ENCODE measurements at regions not wholly inside any gene's neighbourhood (a gene's known extent, or its start where the extent isn't known, plus 50 kb on each side); places are given as distances from the start of the nearest gene placed in this dataset.

DNA sequence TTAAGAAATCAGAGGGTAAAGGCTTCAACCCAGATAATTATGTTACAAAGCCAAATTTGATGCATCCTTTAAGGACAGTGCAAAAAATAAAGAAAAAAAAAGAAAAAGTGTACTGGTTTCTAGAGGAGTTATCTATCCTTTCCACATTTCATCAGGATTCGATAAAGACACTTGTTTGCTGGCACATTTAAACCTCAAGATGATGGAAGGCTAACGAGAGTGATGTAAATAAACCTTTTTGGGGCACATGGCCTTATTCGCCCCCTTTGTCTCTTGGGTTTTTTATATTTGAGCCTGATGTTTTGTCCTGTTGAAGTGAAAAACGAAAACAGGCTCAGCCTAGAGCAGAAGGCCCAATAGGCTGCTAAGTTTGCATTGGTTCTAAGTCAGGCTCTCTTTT, 416.5 kb downstream of the TAF11L14 start:
- DNase-seq = no peak

DNA sequence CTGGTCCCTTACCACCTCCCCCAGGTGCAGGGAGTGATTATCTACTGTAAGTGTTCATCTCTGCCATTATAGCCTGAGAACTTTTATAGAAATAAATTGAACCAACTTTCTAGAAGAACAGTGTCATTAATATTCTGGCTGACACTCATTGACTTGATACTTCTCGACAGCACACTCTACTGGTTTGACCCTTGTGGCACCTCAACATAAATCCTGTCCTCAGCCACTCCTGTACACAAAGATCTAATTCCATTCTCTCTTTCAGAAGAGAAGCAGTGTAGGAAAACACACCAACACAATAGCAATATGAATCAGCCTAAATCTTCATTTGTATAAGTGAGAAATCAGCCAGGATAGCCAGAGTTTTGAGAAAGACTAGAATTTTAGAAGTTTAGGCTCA, 417.7 kb downstream of the TAF11L14 start:
- no peak for DNase-seq

DNA sequence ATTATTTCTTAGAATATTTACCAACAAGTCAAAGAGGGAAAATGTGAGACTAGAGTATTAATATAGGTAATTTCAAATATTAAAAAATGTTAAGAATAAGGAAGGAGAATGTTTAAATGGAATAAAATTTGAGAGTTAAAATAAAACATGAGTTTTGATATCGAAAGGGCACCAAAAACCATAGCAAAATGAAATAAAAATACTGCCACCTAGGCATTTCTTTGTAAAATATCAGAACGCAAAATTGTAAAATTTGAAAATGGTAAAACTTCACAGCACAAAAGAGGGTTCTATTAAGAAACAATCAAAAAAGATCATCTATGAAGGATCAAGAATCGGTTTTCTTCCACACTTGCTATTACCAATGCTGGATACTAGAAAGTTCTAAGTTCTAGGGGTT, 418.3 kb downstream of the TAF11L14 start:
- no peak for DNase-seq

DNA sequence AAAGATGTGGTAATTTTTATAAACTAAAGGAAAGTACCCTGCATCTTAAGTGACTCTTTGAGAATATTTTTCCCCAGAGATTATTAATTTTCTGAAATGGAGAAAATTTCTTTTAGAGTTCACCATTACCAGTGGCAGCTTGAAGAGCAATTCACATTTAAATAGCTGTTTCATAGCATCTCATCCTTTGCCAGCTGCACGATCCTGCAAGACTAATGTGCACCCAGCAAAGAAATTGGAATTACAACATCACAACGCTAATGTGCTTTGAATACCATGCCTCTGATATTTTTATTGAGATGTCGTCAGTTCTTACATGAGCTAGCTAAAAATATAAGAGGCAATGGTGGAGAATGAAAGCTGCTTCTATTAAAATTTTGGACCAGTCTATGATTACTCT, 423.5 kb downstream of the TAF11L14 start:
- DNase-seq = no peak

DNA sequence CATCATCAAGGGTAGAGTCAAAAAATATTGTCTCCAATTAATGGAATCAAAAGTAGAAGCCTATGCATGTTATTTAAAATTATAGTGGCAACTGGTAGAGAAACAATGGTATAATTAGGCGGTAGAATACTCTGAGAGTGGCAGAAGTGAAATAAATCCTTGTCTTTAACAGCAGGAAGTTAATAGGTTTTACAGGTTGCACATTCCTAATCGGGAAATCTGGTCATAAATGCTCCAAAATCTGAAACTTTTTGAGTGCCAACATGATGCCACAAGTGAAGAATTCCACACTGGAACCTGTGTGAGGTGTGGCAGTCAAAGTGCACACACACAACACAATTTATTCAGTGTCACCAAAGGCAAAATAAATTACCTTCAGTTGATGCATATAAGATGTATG, 433.4 kb downstream of the TAF11L14 start:
- no peak for DNase-seq

DNA sequence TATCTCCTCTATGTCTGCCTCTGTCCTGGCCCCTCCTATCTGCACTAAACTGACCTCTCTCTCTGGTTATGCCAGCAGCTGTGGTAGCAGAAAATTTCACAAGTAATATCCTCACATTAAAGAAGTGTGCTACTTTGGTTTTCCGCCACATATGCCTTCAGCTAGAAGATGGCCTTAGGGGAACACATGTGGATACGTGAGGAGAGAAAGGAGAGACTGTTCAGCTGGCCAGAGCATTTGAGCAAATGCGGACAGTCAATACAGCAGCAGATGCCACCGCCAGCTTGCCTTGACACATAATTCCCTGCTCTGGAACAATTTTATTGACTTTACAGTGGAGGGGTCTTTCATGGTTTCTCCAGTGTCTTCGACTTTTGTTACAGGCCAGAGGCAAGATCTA, 434.6 kb downstream of the TAF11L14 start:
- no peak for DNase-seq

DNA sequence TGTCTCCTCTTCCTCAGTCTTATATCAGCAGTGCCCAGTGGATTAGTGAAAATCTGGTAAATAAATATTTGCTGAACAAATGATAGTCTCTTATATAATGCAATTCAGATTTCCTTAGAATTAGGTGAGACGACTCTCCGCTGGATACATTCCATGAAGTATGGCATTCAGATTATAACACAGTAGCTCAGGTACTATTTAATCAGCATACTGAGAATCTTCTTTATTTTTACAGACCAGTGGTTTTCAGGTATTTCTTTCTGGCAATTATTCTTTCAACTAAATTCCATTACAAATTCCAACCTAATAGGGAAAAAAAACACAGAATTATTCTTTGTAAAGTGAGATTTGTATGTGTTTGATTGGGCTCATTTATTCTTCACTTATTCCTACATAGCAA, 435.5 kb downstream of the TAF11L14 start:
- DNase-seq = no peak

DNA sequence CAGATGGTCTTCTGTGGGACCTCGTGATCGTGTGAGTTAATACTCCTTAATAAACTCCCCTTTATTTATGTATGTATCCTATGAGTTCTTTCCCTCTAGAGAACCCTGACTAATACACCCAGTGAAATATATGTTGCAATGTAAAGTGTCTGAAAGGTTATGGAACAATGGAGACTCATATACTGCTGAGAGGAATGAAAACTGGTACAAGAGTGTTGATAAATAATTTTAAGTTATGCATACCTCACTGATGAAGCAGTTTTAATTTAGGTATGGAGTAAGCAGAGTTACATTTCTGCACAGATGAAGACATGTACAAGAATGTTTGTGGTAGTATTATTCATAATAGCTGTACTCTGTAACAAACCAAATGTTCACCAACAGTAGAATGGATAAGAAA, 438.3 kb downstream of the TAF11L14 start:
- DNase-seq = no peak

DNA sequence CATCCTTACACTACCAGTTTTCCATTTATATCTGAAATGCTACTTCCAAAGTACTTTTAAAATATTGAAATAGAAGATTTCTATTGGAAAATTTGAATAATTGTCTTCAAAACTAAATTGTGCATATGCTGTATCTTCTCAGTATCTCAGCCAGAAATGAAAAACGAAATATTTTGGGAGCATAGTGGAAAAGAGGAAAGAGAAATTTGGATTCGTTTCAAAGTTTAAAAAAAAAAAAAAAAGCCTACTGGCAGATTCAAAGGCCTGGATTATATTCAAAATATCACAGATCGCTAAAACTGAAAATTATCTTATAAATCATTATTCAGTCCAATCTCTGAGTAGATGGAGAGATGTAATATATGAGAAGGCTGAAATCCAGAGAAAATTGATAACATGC, 440.7 kb downstream of the TAF11L14 start:
- DNase-seq = no peak

DNA sequence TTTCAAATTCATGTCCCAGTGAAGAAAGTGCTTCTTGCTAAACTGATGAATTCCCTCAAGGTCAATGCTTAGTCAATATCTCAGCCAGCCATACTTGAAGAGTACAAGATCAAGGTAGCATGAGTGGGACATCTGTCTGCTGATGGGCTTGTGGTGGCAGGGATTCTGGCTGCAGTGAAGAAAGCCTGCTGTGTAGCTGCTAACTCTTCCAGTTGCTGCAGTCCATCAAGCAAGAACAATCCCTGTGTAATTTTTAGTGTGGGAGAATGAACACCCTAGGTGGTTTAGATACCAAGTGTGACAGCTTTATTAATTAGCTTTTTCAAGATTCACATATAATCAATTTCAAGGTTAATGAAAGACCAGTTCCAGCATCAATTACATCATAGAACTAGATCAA, 443.9 kb downstream of the TAF11L14 start:
- DNase-seq = no peak

DNA sequence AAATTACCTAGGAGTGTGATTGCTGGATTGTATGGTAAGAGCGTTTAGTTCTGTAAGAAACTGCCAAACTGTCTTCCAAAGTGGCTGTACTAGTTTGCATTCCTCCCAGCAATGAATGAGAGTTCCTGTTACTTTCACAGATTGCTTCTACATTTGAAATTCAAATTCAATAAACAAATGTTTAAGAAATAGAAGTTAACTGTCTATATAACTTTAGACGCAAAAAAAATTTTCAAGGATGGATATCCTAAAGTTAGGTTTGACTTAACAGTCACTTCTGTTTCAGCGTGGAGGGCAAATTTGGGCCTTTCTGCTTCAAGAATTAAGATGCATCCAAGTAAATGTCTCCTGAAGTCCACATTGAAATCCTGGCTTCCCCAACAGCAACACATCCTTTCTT, 445.6 kb downstream of the TAF11L14 start:
- no peak for DNase-seq

DNA sequence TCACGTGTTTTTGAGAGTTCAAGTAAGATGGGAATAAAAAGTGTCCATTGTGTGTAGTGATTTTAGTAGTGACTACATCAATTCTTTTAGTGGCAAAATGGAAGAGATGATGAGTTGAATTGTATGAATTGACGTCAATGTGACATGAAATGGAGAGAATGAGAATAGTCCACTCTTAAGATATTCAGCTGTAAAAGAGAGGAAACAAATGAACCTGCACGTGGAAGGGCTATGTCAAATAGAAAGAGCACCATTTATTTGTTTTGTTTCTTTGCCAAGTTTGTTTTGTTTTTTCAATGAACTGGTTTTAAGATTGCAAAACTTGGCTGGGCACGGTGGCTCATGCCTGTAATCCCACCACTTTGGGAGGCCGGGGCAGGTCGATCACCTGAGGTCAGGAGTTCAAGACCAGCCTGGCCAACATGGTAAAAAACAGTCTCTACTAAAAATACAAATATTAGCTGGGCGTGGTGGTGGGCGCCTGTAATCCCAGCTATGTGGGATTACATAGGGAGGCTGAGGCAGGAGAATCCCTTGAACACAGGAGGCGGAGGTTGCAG, 453.8 kb downstream of the TAF11L14 start:
- no peak for DNase-seq

DNA sequence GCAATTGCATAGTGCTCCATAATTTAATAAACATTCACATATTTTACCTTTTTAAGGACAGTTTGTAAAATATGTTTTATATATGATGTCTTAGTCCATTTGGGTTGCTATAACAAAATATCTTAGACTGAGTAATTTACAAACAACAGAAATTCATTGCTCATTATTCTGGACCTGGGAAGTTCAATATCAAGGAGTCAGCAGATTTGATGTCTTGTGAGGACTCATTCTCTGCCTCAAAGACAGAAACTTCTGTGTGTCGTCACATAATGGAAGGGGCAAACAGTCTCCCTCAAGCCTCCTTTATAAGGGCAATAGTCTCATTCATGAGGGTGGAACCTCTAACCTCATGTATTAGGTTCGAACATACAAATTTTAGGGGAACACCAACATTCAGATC, 455.9 kb downstream of the TAF11L14 start:
- DNase-seq = no peak

DNA sequence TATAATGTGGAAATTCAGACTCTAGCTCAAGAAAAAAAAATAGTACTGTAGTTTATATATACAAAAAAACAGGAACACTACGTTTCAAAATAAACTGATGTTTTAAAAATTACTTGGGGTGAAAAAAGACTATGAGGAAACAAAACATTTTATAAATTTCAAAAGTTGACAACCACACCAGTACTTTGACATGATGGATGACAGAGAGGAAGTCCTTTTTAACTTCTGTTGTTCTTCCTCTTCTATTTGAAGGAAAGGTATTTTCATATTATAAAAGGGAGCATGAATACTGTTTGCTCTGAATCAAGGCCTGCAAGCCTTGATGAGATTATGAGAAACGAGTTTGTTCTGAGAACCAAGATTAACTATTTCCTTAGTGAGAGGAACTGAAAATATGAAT, 456.9 kb downstream of the TAF11L14 start:
- DNase-seq = no peak

DNA sequence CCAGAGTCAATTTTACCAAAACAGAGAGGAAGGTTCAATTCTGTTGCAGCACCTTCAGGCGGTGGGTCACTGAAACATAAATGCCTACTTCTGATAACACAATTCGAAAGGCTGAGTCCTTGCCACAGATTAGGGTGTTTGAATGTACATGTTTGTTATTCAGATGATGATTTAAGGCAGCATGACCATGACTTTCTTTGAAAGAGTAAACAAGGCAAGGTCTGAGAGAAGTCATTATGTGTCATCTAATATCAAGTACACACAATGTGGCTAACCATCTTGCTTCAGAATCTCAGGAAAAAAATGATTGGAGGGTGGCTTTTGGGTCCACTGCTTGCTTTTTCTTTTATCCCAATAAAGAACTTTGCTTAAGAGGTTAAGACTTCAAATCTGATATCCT, 457.5 kb downstream of the TAF11L14 start:
- DNase-seq = no peak

DNA sequence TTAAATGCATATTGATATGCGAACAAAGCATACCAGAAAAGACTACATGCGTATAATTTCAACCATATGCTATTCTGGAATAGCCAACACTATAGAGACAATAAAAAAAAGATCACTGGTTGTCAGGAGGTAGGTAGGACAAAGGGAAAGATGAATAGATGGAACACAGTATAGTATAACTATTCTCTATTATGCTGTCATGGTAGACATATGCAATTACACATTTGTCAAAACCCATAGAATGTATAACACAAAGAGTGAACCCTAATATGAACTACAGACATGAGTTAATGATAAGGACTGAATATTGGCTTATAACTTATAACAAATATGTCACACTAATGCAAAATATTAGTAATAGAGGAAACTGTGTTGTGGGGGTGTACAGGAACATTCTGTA, 460.8 kb downstream of the TAF11L14 start:
- DNase-seq = no peak

DNA sequence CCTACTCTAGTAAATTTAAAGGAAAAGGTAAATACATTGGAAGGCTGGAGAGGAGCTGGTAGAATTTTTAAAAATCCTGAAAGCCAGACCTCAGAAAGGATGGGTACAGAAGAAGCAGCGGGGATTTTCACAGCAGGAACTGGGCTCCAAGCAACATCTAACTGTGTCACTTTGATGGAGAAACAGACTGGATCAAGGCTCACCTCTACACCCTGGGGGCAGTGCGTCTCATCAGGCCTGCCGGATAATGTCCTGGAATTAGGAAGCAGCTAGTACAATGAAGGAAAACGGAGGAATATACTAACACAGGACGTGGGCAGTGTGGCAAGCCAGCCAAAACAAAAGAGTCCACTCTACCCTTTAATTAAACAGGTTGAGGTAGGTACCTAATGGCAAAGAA, 463.6 kb downstream of the TAF11L14 start:
- no peak for DNase-seq

DNA sequence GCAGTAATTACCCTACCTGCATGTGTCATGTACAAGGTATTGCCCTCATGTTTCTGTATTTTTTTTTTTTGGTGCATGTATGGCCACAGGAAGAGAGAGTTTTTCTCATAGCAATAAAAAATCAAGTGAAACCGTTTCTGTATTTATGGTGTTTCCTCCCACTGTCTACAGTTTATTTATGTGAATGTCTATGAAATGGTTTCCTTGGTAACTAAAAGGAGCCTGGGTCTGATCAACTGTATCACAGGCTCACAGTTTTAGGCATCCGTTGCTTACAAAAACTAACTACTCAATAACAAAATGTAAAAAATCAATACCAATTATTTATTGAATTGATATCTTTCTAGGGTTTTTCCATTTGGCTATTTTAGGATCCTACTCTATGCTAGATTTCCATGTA, 464.4 kb downstream of the TAF11L14 start:
- DNase-seq = no peak

DNA sequence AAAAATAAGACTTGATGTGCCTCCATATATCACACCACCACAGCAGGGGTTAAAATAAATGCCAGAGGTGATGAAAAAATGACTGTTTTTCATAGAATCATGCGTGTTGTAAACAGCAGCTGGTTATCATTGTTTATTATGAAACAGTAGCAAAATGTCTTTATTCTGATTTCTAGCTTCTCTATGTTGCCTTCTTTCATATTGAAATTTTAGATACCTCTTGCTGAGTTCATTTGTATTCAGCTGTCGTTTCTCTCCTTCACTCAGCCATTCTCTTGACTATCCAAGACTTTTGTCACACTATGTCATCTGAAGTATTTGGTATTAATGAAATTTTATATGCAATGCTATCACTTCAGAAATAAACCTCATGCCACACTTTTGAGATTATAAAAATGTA, 465.0 kb downstream of the TAF11L14 start:
- no peak for DNase-seq

DNA sequence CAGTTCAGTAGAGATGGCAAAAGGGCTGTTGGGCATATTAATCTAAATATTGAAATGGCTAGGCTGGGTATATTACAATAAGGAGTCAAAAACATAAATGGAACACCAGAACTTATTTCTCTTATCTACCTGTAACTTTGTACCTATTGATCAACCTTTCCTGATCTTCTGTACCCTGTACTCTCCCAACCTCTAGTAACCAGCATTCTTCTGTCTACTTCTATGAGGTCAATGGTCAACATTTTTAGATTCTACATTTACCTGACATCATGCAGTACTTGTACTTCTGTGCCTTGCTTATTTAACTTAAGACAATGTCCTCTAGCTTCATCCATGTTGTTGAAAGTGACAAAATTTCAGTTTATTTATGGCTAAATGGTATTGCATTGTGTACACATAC, 467.3 kb downstream of the TAF11L14 start:
- no peak for DNase-seq

DNA sequence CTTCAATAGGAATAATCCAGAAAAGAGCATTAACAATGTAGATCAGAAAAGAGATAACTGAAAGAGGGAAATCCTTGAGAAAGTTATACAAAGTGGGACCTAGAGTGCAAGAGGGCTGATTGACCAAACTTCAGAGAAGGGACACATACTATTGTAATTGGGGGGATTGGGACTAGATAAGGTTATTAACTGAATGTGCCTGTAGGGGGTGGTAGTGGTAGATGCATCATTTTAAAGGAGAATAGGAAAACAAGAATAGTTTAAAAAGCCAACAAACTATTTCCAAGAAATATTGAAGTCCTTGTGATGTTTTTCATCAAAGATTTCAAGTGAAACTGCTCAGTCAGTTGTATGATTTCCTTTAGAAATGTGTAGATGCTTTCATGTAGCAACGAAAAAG, 468.5 kb downstream of the TAF11L14 start:
- DNase-seq = no peak

DNA sequence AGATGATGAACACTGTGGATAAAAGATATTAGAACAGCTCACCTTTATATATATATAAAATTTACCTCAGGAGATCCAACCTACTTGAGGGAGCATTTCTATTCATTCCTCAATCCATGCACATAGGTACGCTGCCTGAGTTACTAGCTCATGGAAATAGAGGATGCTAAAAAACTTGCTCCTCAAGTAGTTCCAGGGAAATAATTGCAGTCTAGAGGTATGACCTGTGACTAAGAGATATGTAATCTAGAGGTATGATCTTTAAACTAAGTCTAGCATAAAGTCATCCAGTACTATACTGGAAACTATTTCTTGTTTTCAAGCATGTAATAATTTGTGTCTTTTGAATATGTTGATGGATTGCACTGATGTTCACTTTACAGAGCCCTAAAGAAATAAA, 471.2 kb downstream of the TAF11L14 start:
- DNase-seq = no peak

DNA sequence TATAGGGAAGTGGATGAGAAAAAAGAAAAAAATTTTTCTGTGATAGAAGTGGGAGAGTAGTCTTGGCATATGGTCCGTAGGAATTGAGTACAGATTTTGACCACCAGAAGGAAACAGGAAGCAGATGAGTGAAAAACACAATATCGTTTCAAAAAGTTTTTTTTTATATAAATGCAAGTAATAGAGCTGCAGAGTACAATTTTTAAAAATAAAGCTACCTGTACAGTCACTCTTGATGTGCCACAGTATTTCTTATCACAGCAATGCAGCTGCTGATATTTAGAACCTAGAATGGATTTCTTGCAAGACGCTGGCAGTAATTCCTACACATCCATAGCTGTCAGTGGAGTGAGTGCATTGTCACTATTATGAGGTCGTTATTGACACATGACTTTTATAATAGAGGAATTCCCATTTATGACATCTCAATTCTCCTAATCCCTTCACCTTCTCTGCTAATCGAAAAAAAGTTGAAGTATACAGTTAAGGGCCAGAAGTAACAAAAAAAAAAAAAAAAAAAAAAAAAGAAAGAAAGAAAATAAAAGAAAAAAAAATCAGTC, 477.7 kb downstream of the TAF11L14 start:
- no peak for DNase-seq

DNA sequence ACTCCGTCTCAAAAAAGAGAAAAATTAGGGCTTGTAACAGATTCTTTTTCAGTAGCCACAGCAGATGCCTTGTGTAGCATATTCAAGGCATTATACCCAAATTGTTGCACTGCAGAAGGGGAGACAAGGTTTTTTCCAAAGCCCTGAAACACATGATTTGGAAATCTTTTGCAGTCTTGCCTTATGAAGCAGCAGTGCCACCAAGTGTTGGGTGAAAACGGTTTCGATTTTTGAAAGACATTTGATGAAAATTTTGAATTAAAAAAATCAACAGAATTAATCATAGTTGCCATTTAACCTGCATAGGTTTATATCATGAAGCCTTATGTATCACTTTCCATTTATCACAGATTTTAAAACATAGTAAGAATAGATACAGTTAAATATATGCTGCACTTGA, 479.5 kb downstream of the TAF11L14 start:
- DNase-seq = no peak

DNA sequence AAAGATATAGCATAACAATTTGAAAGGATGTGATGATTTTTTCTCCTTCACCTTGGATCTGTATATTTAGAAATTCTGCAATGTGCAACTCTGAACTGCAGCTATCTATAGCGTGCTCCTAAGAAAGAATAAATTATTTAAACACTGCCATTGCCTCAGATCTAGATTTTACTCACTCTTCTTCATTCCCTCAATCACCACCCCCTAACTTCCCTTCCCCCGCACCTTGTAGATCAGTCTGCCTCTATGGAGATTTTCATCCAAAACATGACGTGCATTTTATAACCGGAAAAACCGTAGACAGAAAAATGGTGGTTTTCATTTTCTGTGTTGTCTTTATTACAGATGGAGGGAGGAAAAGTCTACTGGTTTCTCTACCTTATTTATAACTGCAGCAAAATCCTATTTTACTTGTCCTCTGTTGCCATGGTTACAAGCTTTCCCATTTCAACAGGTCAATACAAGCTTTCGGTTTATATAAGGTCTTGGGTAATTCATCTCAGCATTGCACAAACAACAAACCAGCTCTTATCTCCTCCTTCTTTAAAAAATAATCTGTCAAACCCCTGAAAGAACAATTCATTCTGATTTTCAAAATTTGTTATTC, 480.0 kb downstream of the TAF11L14 start:
- DNase-seq = no peak
